PC-9 (cell line): ENCODE measurements at regions not wholly inside any gene's neighbourhood (a gene's known extent, or its start where the extent isn't known, plus 50 kb on each side); places are given as distances from the start of the nearest gene placed in this dataset.

Experiments used
- EZH2 ChIP-seq: fragments of 200-600 bp; sonication (generic); IDR thresholded peaks from 2 replicates; pipeline ENCODE4 v1.8.0; 2017; ENCODE audit warnings: antibody characterized with exemption, low read depth
- TF ChIP-seq, protein P1 (sequence below): fragments of 200-600 bp; sonication (generic); conservative IDR thresholded peaks from 2 replicates; pipeline ENCODE4 v1.6.1; 2017; ENCODE audit warnings: mixed run types, antibody characterized with exemption, mild to moderate bottlenecking, moderate library complexity

DNA sequence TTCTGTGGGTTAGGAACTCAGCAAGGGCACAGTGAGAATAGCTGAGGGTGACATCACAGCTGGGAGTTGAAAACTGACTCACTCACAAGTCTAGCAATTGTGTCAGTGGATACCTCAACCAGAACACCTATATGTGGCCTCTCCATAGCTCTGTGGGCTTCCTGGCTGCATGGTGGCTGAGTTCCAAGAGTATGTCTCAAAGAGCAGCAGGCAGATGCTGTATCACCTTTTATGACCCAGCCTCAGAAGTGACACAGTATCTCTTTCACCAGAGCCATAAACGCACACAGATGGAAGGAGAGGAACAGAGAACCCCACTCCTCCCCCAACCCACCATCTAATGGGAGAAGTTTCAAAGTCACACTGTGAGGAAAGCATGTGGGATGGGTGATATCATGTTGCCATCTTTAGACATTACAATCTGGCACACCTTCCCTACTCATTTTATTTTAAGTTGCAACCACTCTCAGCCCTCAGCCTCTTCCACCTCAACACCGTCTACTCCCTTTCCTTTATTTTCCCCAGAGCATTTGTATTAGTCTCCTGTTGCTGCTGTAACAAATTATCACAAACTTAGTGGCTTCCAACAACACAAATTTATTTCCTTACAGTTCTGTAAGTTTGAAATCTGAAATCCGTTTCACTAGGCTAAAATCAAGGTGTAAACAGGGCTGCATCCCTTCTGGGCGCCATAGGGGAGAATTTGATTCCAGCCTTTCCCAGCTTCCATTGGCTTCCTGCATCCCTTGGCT lies 134.6 kb upstream of the SPATS2L start:
- TF ChIP-seq, protein P1, sequence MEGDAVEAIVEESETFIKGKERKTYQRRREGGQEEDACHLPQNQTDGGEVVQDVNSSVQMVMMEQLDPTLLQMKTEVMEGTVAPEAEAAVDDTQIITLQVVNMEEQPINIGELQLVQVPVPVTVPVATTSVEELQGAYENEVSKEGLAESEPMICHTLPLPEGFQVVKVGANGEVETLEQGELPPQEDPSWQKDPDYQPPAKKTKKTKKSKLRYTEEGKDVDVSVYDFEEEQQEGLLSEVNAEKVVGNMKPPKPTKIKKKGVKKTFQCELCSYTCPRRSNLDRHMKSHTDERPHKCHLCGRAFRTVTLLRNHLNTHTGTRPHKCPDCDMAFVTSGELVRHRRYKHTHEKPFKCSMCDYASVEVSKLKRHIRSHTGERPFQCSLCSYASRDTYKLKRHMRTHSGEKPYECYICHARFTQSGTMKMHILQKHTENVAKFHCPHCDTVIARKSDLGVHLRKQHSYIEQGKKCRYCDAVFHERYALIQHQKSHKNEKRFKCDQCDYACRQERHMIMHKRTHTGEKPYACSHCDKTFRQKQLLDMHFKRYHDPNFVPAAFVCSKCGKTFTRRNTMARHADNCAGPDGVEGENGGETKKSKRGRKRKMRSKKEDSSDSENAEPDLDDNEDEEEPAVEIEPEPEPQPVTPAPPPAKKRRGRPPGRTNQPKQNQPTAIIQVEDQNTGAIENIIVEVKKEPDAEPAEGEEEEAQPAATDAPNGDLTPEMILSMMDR, result no peak
- TF ChIP-seq EZH2, result no peak
